Panc1 (cell line): ENCODE measurements at regions not wholly inside any gene's neighbourhood (a gene's known extent, or its start where the extent isn't known, plus 50 kb on each side); places are given as distances from the start of the nearest gene placed in this dataset.

Source experiments
- CTCF ChIP-seq: fragments of 450-650 bp; IDR thresholded peaks from 2 replicates; pipeline ENCODE4 v1.5.1; 2017; ENCODE audit warnings: mild to moderate bottlenecking
- POLR2AphosphoS5 ChIP-seq: IDR thresholded peaks from 2 replicates; pipeline ENCODE4 v1.6.1; 2012; ENCODE audit warnings: mild to moderate bottlenecking, low read depth, low read length, moderate library complexity
- TCF7L2 ChIP-seq: IDR thresholded peaks from 2 replicates; pipeline ENCODE4 v1.6.1; 2011; ENCODE audit warnings: mild to moderate bottlenecking, low read depth, low read length, inconsistent platforms
- TF ChIP-seq, protein P1 (sequence below), 2 experiments: IDR thresholded peaks; 2 replicates each; pipeline ENCODE4 v1.6.1; 2011 to 2012; ENCODE audit warnings: low read depth in 2 of 2, control low read depth in 1 of 2, low read length in 1 of 2, mild to moderate bottlenecking in 1 of 2, moderate library complexity in 1 of 2; ENCODE audit not compliant: insufficient read depth in 1 of 2

DNA sequence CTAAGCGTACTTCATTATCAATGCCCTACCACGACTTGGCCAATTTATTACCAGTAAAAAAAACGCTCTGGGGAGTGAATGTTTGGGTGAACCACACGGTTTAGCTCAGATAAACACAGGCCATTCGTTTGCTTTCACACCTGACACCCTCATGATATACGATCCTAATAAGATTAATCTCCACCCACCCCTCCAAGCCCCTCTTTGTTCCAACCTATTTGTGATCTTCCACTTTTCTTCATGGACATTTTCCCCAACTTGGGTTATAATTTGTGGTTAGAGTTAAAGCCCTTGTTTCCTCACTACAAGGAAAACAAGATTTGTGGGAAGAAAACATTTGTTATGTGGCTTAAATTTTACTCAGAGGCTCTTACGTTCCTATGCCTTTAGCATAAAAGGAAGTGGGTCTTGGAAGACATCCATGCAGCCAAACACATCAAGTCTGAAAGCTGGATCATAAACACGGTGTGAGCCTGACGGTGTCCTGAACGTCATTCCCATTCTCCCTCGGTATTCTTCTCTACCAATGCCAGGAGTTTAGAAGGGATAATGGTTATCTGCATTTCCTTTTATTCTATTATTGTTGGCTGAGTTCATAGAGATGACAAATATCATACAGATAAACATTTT is 518.9 kb downstream of the NR2F2 start:
- no peak for TF ChIP-seq CTCF
- TF ChIP-seq, protein P1, sequence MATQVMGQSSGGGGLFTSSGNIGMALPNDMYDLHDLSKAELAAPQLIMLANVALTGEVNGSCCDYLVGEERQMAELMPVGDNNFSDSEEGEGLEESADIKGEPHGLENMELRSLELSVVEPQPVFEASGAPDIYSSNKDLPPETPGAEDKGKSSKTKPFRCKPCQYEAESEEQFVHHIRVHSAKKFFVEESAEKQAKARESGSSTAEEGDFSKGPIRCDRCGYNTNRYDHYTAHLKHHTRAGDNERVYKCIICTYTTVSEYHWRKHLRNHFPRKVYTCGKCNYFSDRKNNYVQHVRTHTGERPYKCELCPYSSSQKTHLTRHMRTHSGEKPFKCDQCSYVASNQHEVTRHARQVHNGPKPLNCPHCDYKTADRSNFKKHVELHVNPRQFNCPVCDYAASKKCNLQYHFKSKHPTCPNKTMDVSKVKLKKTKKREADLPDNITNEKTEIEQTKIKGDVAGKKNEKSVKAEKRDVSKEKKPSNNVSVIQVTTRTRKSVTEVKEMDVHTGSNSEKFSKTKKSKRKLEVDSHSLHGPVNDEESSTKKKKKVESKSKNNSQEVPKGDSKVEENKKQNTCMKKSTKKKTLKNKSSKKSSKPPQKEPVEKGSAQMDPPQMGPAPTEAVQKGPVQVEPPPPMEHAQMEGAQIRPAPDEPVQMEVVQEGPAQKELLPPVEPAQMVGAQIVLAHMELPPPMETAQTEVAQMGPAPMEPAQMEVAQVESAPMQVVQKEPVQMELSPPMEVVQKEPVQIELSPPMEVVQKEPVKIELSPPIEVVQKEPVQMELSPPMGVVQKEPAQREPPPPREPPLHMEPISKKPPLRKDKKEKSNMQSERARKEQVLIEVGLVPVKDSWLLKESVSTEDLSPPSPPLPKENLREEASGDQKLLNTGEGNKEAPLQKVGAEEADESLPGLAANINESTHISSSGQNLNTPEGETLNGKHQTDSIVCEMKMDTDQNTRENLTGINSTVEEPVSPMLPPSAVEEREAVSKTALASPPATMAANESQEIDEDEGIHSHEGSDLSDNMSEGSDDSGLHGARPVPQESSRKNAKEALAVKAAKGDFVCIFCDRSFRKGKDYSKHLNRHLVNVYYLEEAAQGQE (IDR thresholded peaks at IDR 0.05; ENCODE audit: insufficient read depth in 1 of 2, low read depth in 2 of 2, low read length in 1 of 2), result no peak
- TF ChIP-seq POLR2AphosphoS5, result no peak
- no peak for TF ChIP-seq TCF7L2
